ENCODE measurements at regions not wholly inside any gene's neighbourhood (a gene's known extent, or its start where the extent isn't known, plus 50 kb on each side); places are given as distances from the start of the nearest gene placed in this dataset.

GRCh38 chr4:171644430-171645057 lies 168.7 kb upstream of the GALNTL6 start:
- no peaks in the 10 kb centered on the region for H3K4me1 Mint-ChIP-seq (ENCODE audit: low read depth, unreplicated experiment)
- H3K4me3 Mint-ChIP-seq (ENCODE audit: low read depth, unreplicated experiment) = no peak overlapping the region
- no peak overlapping the region for H3K27ac Mint-ChIP-seq (ENCODE audit: unreplicated experiment)
- no peaks in the 10 kb centered on the region for H3K27me3 Mint-ChIP-seq (ENCODE audit: unreplicated experiment)
- H3K9me3 Mint-ChIP-seq (ENCODE audit: low read depth, unreplicated experiment) = no peaks in the 10 kb centered on the region
- CTCF ChIA-PET = no interaction called here
- intact Hi-C loops (cut with micrococcal nuclease; ENCODE audit: unreplicated experiment) = no loop called here
- H3K36me3 Mint-ChIP-seq (ENCODE audit: insufficient read depth, unreplicated experiment) = no peaks in the 10 kb centered on the region
- BruUV-seq (replicated peaks) = no TSS peak
- no peak for DNase-seq
- TF ChIP-seq CTCF (IDR thresholded peaks at IDR 0.05; ENCODE audit: unreplicated experiment) = no peak

- CTCF ChIA-PET = interaction anchor here (0.6 to 1.4 kb wide), 2 partner anchors 11 to 852 kb away, joined by 3 read pairs; no protein-coding TSS in a partner anchor
- H3K4me3 Mint-ChIP-seq (ENCODE audit: low read depth, unreplicated experiment) = no peak overlapping the region
- no peaks in the 10 kb centered on the region for H3K9me3 Mint-ChIP-seq (ENCODE audit: low read depth, unreplicated experiment)
- peaks cover 3% of the 10 kb centered on the region for H3K27me3 Mint-ChIP-seq (ENCODE audit: unreplicated experiment)
- no peaks in the 10 kb centered on the region for H3K4me1 Mint-ChIP-seq (ENCODE audit: low read depth, unreplicated experiment)
- H3K27ac Mint-ChIP-seq (ENCODE audit: unreplicated experiment) = no peak overlapping the region
- DNase-seq = no peak
- H3K36me3 Mint-ChIP-seq (ENCODE audit: insufficient read depth, unreplicated experiment) = no peaks in the 10 kb centered on the region
- intact Hi-C loops (cut with micrococcal nuclease; ENCODE audit: unreplicated experiment) = no loop called here
- BruUV-seq (replicated peaks) = no TSS peak
- no peak for TF ChIP-seq CTCF (IDR thresholded peaks at IDR 0.05; ENCODE audit: unreplicated experiment)
These were observed 173.7 kb upstream of the GALNTL6 start for GRCh38 chr4:171639540-171639939.

- Mint-ChIP-seq H3K4me3 (ENCODE audit: low read depth, unreplicated experiment) (no peak overlapping the region), H3K9me3 (ENCODE audit: low read depth, unreplicated experiment) (peaks cover 2% of the 10 kb centered on the region), H3K36me3 (ENCODE audit: insufficient read depth, unreplicated experiment) (no peaks in the 10 kb centered on the region), H3K27ac (ENCODE audit: unreplicated experiment) (no peak overlapping the region), H3K27me3 (ENCODE audit: unreplicated experiment) (peaks cover 13% of the 10 kb centered on the region), H3K4me1 (ENCODE audit: low read depth, unreplicated experiment) (no peaks in the 10 kb centered on the region)
- BruUV-seq (replicated peaks) = no TSS peak
- DNase-seq = no peak
- intact Hi-C loops (cut with micrococcal nuclease; ENCODE audit: unreplicated experiment) = no loop called here
- CTCF ChIA-PET = no interaction called here
- no peak for TF ChIP-seq CTCF (IDR thresholded peaks at IDR 0.05; ENCODE audit: unreplicated experiment)
These were observed 176.6 kb upstream of the GALNTL6 start for GRCh38 chr4:171636606-171637005.

- CTCF ChIA-PET = no interaction called here
- no peak overlapping the region for H3K4me3 Mint-ChIP-seq (ENCODE audit: low read depth, unreplicated experiment)
- H3K27me3 Mint-ChIP-seq (ENCODE audit: unreplicated experiment) = peaks cover 12% of the 10 kb centered on the region
- peaks cover 2% of the 10 kb centered on the region for H3K9me3 Mint-ChIP-seq (ENCODE audit: low read depth, unreplicated experiment)
- DNase-seq = no peak
- no peak overlapping the region for H3K27ac Mint-ChIP-seq (ENCODE audit: unreplicated experiment)
- intact Hi-C loops (cut with micrococcal nuclease; ENCODE audit: unreplicated experiment) = no loop called here
- no peaks in the 10 kb centered on the region for H3K36me3 Mint-ChIP-seq (ENCODE audit: insufficient read depth, unreplicated experiment)
- no peaks in the 10 kb centered on the region for H3K4me1 Mint-ChIP-seq (ENCODE audit: low read depth, unreplicated experiment)
- no peak for TF ChIP-seq CTCF (IDR thresholded peaks at IDR 0.05; ENCODE audit: unreplicated experiment)
- no TSS peak for BruUV-seq (replicated peaks)
These were observed 183.5 kb upstream of the GALNTL6 start for GRCh38 chr4:171629737-171630136.
